ENCODE measurements at regions not wholly inside any gene's neighbourhood (a gene's known extent, or its start where the extent isn't known, plus 50 kb on each side); places are given as distances from the start of the nearest gene placed in this dataset.

GRCh38 chr10:47053081-47053798, 142.0 kb downstream of the PTPN20 start:
- no peak for DNase-seq
- Histone ChIP-seq H3K27ac (replicated peaks) (no peak overlapping the region), H3K4me1 (no peaks in the 10 kb centered on the region), H3K4me3 (no peak overlapping the region), H3K9me3 (replicated peaks) (no peaks in the 10 kb centered on the region), H3K27me3 (ENCODE audit: low read depth) (peaks cover 10% of the 10 kb centered on the region), H3K36me3 (no peaks in the 10 kb centered on the region)
- no peak for TF ChIP-seq CTCF (IDR thresholded peaks at IDR 0.05; ENCODE audit: borderline replicate concordance)
- intact Hi-C loops (cut with micrococcal nuclease) = no loop called here

GRCh38 chr10:47054974-47055373, 143.7 kb downstream of the PTPN20 start:
- Histone ChIP-seq H3K4me1 (no peaks in the 10 kb centered on the region), H3K27me3 (ENCODE audit: low read depth) (peaks cover 20% of the 10 kb centered on the region), H3K36me3 (no peaks in the 10 kb centered on the region), H3K27ac (replicated peaks) (no peak overlapping the region), H3K4me3 (no peak overlapping the region), H3K9me3 (replicated peaks) (no peaks in the 10 kb centered on the region)
- intact Hi-C loops (cut with micrococcal nuclease) = no loop called here
- DNase-seq = no peak
- no peak for TF ChIP-seq CTCF (IDR thresholded peaks at IDR 0.05; ENCODE audit: borderline replicate concordance)

- intact Hi-C loops (cut with micrococcal nuclease) = no loop called here
- Histone ChIP-seq H3K27me3 (ENCODE audit: low read depth) (peaks cover 26% of the 10 kb centered on the region), H3K4me3 (no peak overlapping the region), H3K9me3 (replicated peaks) (no peaks in the 10 kb centered on the region), H3K4me1 (no peaks in the 10 kb centered on the region), H3K36me3 (no peaks in the 10 kb centered on the region), H3K27ac (replicated peaks) (no peak overlapping the region)
- DNase-seq = no peak
- TF ChIP-seq CTCF (IDR thresholded peaks at IDR 0.05; ENCODE audit: borderline replicate concordance) = no peak
Observed at GRCh38 chr10:47055386-47056246, 144.4 kb downstream of the PTPN20 start.

GRCh38 chr10:47056247-47056510, 145.0 kb downstream of the PTPN20 start:
- H3K4me3 ChIP-seq = no peak overlapping the region
- H3K36me3 ChIP-seq = no peaks in the 10 kb centered on the region
- peaks cover 32% of the 10 kb centered on the region for H3K27me3 ChIP-seq (ENCODE audit: low read depth)
- no peak for TF ChIP-seq CTCF (IDR thresholded peaks at IDR 0.05; ENCODE audit: borderline replicate concordance)
- DNase-seq = no peak
- H3K9me3 ChIP-seq (replicated peaks) = no peaks in the 10 kb centered on the region
- H3K27ac ChIP-seq (replicated peaks) = no peak overlapping the region
- H3K4me1 ChIP-seq = no peaks in the 10 kb centered on the region
- intact Hi-C loops (cut with micrococcal nuclease) = no loop called here

GRCh38 chr10:47057471-47057870, 146.2 kb downstream of the PTPN20 start:
- TF ChIP-seq CTCF (IDR thresholded peaks at IDR 0.05; ENCODE audit: borderline replicate concordance) = no peak
- intact Hi-C loops (cut with micrococcal nuclease) = no loop called here

More at GRCh38 chr10:47057471-47057870, 146.2 kb downstream of the PTPN20 start:
- no peak overlapping the region for H3K27ac ChIP-seq (replicated peaks)
- H3K9me3 ChIP-seq (replicated peaks) = no peaks in the 10 kb centered on the region
- no peak for DNase-seq
- no peaks in the 10 kb centered on the region for H3K36me3 ChIP-seq
- no peak overlapping the region for H3K4me3 ChIP-seq
- peaks cover 33% of the 10 kb centered on the region for H3K27me3 ChIP-seq (ENCODE audit: low read depth)
- no peaks in the 10 kb centered on the region for H3K4me1 ChIP-seq

Data from left ventricle myocardium inferior (tissue), 1 donor.